ENCODE measurements at regions not wholly inside any gene's neighbourhood (a gene's known extent, or its start where the extent isn't known, plus 50 kb on each side); places are given as distances from the start of the nearest gene placed in this dataset.

GRCh38 chr3:197375001-197375441, 76.6 kb upstream of the DLG1 start:
- TF ChIP-seq, protein P1, sequence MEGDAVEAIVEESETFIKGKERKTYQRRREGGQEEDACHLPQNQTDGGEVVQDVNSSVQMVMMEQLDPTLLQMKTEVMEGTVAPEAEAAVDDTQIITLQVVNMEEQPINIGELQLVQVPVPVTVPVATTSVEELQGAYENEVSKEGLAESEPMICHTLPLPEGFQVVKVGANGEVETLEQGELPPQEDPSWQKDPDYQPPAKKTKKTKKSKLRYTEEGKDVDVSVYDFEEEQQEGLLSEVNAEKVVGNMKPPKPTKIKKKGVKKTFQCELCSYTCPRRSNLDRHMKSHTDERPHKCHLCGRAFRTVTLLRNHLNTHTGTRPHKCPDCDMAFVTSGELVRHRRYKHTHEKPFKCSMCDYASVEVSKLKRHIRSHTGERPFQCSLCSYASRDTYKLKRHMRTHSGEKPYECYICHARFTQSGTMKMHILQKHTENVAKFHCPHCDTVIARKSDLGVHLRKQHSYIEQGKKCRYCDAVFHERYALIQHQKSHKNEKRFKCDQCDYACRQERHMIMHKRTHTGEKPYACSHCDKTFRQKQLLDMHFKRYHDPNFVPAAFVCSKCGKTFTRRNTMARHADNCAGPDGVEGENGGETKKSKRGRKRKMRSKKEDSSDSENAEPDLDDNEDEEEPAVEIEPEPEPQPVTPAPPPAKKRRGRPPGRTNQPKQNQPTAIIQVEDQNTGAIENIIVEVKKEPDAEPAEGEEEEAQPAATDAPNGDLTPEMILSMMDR (IDR thresholded peaks at IDR 0.05), result no peak
- no peak for TF ChIP-seq EZH2 (IDR thresholded peaks at IDR 0.05; ENCODE audit: borderline replicate concordance, insufficient read depth, low read depth, low read length, poor library complexity, severe bottlenecking)

Data from B cell (primary cell).